Thyroid gland (tissue), 4 donors: ENCODE measurements at regions not wholly inside any gene's neighbourhood (a gene's known extent, or its start where the extent isn't known, plus 50 kb on each side); places are given as distances from the start of the nearest gene placed in this dataset.
"Not testable (repeated sequence)": the region's sequence is repeated elsewhere in the genome, so short reads cannot be mapped to it uniquely, and the experiment has no call there.

Experiments used
- DNase-seq, 2 donors: peaks; one replicate each; pipeline ENCODE4 v3.0.0-alpha.2; 2019
- H3K27ac ChIP-seq, 3 donors: fragments of 200-600 bp; sonication (generic); 1 replicate in 2 of 3; 2 replicates in 1 of 3; pipeline ENCODE4 v1.5.1; 2016 to 2019; ENCODE audit warnings: mild to moderate bottlenecking in 1 of 3, moderate library complexity in 1 of 3
- H3K27me3 ChIP-seq: fragments of 200-600 bp; sonication (generic); one replicate; pipeline ENCODE4 v1.5.1; 2019
- H3K36me3 ChIP-seq, 2 donors: fragments of 200-600 bp; sonication (generic); one replicate each; pipeline ENCODE4 v1.5.1; 2016 to 2019
- H3K4me1 ChIP-seq, 2 donors: fragments of 200-600 bp; sonication (generic); one replicate each; pipeline ENCODE4 v1.5.1; 2017 to 2019
- H3K4me3 ChIP-seq, 3 donors: fragments of 200-600 bp; sonication (generic); replicated peaks in 1 of 3; 1 replicate in 2 of 3; 2 replicates in 1 of 3; pipeline ENCODE4 v1.5.1; 2016; ENCODE audit warnings: mild to moderate bottlenecking in 1 of 3
- H3K9me3 ChIP-seq: fragments of 200-600 bp; sonication (generic); one replicate; pipeline ENCODE4 v1.5.1; 2017
- POLR2A ChIP-seq, 2 donors: fragments of 450-650 bp; IDR thresholded peaks; one replicate each; pipeline ENCODE4 v1.6.1; 2017; ENCODE audit warnings: antibody characterized with exemption in 2 of 2, mild to moderate bottlenecking in 2 of 2, moderate library complexity in 1 of 2
- WGBS, 2 donors: methylation state at CpG; one replicate each; pipeline ENCODE4 v1.1.5; 2017; 5-methylcytosine and 5-hydroxymethylcytosine counted together
- intact Hi-C: fragments of 100-400 bp; cut with DNase I; formaldehyde crosslinking; loops from one replicate; pipeline ENCODE4 v1.15.1; 2023
- TF ChIP-seq, protein P1 (sequence below), 6 experiments: fragments of 200-600 bp in 3 of 6; fragments of 450-650 bp in 3 of 6; sonication (generic) in 3 of 6; IDR thresholded peaks; one replicate each; pipeline ENCODE4 v1.5.1; 2016 to 2019; ENCODE audit warnings: antibody characterized with exemption in 6 of 6, mild to moderate bottlenecking in 2 of 6, inconsistent platforms in 1 of 6, moderate library complexity in 1 of 6

GRCh38 chr12:60210756-60211155 is 614.9 kb downstream of the SLC16A7 start:
- no peaks in the 10 kb centered on the region for H3K4me1 ChIP-seq
- WGBS, 2 donors = 78 to 84% methylated on average over 5 of the region's 5 CpGs
- intact Hi-C loops = no loop called here

DNA sequence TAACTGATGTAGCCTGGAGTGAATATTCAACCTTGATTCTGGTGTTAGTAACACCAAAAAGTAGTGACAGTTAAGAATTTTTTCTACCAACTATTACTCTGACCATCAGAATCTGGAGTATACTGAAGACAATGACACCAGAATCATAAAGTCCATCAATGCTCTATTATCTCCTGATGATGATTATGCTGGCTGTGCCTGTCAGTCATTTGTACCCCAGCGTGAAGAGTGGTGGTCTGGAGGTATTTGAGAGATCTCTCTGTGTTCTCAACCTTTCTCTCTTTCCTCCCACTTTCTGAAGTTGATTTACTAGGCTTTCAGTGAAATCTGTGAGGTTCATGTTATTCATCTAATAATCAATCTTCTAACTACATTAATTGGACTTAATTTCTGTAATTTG is 615.4 kb downstream of the SLC16A7 start:
- Histone ChIP-seq H3K4me3 (no peak overlapping the region), H3K27me3 (no peaks in the 10 kb centered on the region), H3K9me3 (no peaks in the 10 kb centered on the region), H3K36me3 (no peaks in the 10 kb centered on the region), H3K4me1 (no peaks in the 10 kb centered on the region), H3K27ac (no peak overlapping the region)
- TF ChIP-seq POLR2A (IDR thresholded peaks at IDR 0.05) = no peak
- TF ChIP-seq, protein P1, sequence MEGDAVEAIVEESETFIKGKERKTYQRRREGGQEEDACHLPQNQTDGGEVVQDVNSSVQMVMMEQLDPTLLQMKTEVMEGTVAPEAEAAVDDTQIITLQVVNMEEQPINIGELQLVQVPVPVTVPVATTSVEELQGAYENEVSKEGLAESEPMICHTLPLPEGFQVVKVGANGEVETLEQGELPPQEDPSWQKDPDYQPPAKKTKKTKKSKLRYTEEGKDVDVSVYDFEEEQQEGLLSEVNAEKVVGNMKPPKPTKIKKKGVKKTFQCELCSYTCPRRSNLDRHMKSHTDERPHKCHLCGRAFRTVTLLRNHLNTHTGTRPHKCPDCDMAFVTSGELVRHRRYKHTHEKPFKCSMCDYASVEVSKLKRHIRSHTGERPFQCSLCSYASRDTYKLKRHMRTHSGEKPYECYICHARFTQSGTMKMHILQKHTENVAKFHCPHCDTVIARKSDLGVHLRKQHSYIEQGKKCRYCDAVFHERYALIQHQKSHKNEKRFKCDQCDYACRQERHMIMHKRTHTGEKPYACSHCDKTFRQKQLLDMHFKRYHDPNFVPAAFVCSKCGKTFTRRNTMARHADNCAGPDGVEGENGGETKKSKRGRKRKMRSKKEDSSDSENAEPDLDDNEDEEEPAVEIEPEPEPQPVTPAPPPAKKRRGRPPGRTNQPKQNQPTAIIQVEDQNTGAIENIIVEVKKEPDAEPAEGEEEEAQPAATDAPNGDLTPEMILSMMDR (IDR thresholded peaks at IDR 0.05) = no peak
- WGBS, 2 donors = 78 to 94% methylated on average over 1 of the region's 1 CpG
- intact Hi-C loops = no loop called here
- no peak for DNase-seq

More at GRCh38 chr12:60210756-60211155, 614.9 kb downstream of the SLC16A7 start:
- Histone ChIP-seq H3K27ac (no peak overlapping the region), H3K4me3 (no peak overlapping the region), H3K9me3 (no peaks in the 10 kb centered on the region), H3K27me3 (no peaks in the 10 kb centered on the region), H3K36me3 (no peaks in the 10 kb centered on the region)
- no peak for DNase-seq
- TF ChIP-seq, protein P1 (IDR thresholded peaks at IDR 0.05) = no peak
- TF ChIP-seq POLR2A (IDR thresholded peaks at IDR 0.05) = no peak

DNA sequence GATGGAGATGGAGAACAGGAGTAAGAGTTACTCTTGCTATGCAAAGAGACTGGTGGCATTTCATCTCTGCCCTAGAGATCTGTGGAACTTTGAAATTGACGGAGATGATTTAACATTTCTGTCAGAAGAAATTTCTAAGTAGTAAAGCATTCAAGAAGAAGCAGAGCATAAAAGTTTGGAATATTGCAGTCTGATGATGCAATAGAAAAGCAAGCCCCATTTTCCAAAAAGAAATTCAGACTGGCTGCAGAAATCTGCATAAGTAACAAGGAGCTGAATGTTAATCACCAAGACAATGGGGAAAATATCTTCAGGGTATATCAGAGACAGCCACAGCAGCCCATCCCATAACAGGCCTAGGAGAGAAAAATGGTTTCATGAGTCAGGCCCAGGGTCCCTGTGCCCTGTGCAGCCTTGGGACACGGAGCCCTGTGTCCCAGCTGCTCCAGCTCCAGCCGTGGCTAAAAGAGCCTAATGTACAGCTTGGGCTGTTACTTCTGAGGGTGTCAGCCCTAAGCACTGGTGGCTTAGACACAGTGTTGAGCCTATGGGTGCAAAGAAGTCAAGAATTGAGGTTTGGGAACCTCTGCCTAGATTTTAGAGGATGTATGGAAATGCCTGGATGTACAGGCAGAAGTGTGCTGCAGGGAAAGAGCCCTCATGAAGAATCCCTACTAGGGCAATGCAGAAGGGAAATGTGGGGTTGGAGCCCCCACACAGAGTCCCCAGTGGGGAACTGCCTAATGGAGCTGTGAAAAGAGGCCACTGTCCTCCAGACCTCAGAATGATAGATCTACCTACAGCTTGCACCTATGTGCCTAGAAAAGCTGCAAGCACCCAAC is 616.6 kb downstream of the SLC16A7 start:
- no peaks in the 10 kb centered on the region for H3K36me3 ChIP-seq
- intact Hi-C loops = no loop called here
- no peaks in the 10 kb centered on the region for H3K9me3 ChIP-seq
- TF ChIP-seq, protein P1 (IDR thresholded peaks at IDR 0.05) = no peak
- no peak for TF ChIP-seq POLR2A (IDR thresholded peaks at IDR 0.05)
- no peak for DNase-seq
- 92 to 97% methylated on average over 3 of the region's 3 CpGs for WGBS, 2 donors
- no peak overlapping the region for H3K4me3 ChIP-seq
- H3K27me3 ChIP-seq = no peaks in the 10 kb centered on the region
- H3K27ac ChIP-seq = no peak overlapping the region
- no peaks in the 10 kb centered on the region for H3K4me1 ChIP-seq

DNA sequence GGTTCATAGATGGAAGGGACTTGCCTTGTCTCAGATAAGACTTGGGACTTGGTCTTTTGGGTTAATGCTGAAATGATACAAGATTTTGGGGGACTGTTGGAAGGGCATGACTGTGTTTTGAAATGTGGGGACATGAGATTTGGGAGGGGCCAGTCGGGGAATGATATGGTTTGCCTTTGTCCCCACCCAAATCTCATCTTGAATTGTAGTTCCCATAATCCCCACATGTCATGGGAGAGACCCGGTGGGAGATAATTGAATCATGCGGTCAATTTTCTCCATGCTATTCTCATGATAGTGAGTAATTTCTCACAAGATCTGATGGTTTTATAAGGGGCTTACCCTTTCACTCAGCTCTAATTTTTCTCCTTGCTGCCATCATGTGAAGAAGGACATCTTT is 617.4 kb downstream of the SLC16A7 start:
- DNase-seq, H3K36me3 ChIP-seq, H3K27me3 ChIP-seq, H3K4me3 ChIP-seq, H3K4me1 ChIP-seq, intact Hi-C loops, H3K9me3 ChIP-seq, H3K27ac ChIP-seq: not testable (repeated sequence)
- WGBS, 2 donors = 94 to 96% methylated on average over 3 of the region's 3 CpGs

DNA sequence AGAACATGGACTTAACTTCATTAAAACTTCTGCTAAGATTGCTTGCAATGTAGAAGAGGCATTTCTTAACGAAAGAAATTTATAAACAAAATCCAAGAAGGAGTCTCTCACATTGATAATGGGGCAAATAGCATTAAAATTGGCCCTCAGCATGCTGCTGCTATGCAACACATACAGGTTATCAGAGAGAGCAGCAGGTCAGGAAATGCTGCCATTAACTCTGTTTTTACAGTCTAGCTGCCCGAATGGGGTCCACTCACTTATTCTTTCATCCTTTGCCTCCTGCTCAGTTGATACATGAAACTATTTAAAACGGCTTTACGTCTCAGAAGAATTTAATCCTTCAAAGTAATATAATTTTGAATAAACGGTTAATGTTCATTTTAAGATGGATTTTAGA is 620.4 kb downstream of the SLC16A7 start:
- no peak for DNase-seq
- intact Hi-C loops = no loop called here
- Histone ChIP-seq H3K27me3 (no peaks in the 10 kb centered on the region), H3K4me1 (no peaks in the 10 kb centered on the region), H3K9me3 (no peaks in the 10 kb centered on the region), H3K27ac (no peak overlapping the region), H3K36me3 (no peaks in the 10 kb centered on the region), H3K4me3 (no peak overlapping the region)
- WGBS, 2 donors = 64 to 69% methylated on average over 5 of the region's 5 CpGs
- TF ChIP-seq, protein P1 (IDR thresholded peaks at IDR 0.05) = no peak
- no peak for TF ChIP-seq POLR2A (IDR thresholded peaks at IDR 0.05)
